RKO (cell line): ENCODE measurements at regions not wholly inside any gene's neighbourhood (a gene's known extent, or its start where the extent isn't known, plus 50 kb on each side); places are given as distances from the start of the nearest gene placed in this dataset.

Experiments
- DNase-seq: peaks from one replicate; pipeline ENCODE4 v3.0.0-alpha.2; 2016; ENCODE audit warnings: low spot score

DNA sequence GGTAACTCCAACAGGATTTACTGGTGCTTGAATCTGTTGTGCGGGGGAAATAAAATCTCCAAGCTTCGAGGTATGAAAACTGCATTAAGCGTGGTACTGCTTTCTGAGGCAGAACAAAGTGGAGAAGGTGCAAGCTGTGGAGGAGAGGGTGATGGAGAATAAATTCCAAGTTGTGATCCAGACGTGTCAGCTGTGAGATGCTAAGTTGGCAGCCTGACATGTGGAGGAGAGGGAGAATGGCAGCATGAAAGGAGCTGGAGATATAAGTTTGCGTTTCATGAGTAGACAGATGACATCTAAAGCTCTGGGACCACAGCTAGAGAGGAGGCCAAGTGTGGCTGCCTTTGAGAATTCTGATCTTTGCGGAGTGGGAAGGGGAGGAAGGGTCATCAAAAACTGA is 411.8 kb downstream of the FBXO15 start:
- DNase-seq, result no peak

DNA sequence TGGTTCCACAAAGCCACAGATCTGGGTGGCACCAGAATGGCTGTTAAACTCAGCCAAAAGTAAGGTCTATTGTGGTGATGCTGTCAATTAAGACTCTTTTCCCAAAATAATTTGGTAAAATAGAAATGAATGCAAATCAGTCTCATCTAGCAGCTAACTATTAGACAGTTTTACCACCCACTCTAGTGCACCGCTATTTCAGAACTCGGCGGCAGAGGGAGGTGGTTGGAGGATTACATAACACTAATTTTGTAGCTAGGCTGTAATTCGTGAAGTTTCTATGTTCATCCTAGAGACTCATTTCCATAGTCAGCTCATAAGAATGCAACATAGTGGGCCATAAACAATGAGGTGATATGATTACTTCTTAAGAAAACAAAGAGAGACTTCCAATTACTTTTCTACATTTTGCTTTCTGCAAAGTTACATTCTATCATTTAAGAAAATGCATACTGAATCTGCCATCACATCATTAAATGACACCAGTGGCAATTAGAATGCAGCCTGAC is 413.8 kb downstream of the FBXO15 start:
- DNase-seq, result no peak

DNA sequence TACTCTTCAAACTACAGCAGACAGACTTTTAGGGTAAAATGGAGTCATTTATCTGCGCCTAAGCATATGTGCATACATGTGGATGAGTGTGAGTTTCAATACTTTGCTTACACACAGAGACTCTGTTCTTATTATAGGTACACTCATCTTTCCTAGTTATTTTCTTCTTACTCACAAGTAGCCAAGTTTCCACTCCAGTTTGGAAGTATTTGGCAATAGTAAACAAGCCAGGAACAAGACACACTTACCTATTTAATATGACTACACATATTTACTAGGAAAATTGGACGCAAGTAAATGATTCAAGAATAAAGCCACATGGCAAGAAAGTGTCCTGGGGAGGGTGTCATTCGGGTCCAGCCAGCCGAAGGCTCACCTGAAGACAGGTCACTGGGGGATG is 414.3 kb downstream of the FBXO15 start:
- DNase-seq, result no peak

- DNase-seq, result no peak
Measured at GRCh38 chr18:73728657-73729056, 419.0 kb downstream of the FBXO15 start.

- no peak for DNase-seq
Measured at GRCh38 chr18:73724958-73725357, 422.7 kb downstream of the FBXO15 start.

- no peak for DNase-seq
Measured at GRCh38 chr18:73719611-73720010, 428.0 kb downstream of the FBXO15 start.

GRCh38 chr18:73717570-73717969 is 430.1 kb downstream of the FBXO15 start:
- DNase-seq, result peak; percentile 51

- no peak for DNase-seq
Measured at GRCh38 chr18:73715210-73715670, 432.4 kb downstream of the FBXO15 start.

GRCh38 chr18:73714466-73714865 is 433.2 kb downstream of the FBXO15 start:
- no peak for DNase-seq

GRCh38 chr18:73711256-73711655 is 436.4 kb downstream of the FBXO15 start:
- no peak for DNase-seq

DNA sequence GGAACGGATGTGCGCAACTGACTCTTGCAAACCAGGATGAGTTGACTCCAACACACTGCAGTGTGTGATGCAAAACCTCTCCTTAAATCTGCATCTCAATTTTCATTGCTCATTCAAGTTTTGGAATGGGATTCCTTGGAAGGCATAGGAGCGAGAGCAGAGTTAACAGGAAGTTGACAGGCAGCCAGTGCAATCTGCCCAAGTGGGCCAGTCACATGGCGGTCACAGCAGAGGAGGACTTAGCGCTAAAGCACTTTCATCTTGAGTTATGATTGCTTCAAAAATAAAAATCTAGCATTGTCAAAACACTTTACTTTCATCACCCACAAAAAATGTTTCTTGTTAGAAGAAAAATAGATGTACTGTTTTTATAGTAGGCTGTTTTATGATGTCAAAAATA is 439.0 kb downstream of the FBXO15 start:
- no peak for DNase-seq

GRCh38 chr18:73707035-73707434 is 440.6 kb downstream of the FBXO15 start:
- no peak for DNase-seq

DNA sequence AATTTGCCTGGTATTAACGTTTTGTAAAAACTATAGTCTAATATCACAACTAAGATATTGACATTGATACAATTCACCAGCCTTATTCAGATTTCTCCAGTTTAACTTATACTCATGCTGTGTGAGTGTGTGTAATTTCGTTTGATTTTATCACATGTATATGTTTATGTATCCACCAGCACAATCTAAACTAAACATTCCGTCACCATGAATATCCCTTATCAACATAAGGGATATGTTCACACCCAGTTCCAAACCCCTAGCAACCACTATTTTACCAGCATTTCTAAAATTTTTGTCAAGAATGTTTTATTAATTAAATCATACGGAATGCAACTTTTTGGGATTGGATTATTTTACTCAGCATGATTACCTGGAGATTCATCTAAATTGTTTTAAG is 450.3 kb downstream of the FBXO15 start:
- DNase-seq, result no peak

DNA sequence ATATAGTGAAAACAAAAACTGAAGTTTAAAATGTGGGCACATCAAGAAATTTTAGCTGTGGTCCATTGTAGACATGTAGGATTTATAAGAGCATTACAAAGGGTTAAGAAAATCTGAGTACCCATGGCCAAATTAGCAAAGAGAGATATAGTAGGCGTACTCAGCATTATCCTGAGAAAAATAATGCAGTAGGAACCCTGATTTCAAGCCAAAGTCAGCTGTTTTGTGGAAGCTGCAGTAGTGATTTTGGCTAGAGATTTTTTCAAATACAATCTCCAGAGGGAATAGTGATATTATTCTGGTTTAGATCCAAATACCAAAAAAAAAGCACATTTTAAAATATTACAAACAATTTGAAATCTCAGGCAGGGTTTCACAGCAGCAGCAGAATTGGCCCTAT is 450.9 kb downstream of the FBXO15 start:
- DNase-seq, result no peak

DNA sequence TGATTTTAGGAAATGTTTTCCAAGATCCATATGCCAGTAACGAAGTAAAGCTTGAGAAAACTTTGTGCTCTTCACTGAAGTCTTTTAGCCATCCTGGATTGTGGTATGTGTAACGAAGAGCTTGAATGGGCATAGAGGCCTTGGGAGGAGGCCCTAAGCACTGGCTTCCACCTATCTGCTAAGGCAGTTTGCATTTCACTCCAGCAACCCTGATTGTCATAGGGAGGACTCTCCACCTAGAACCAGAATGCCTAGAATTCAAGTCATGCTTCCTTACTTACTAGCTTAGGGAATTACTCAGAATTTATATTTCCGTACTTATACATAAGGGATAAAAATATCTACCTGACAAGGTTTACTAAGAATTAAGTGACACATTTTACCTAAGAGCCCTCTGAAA is 451.5 kb downstream of the FBXO15 start:
- DNase-seq, result no peak

DNA sequence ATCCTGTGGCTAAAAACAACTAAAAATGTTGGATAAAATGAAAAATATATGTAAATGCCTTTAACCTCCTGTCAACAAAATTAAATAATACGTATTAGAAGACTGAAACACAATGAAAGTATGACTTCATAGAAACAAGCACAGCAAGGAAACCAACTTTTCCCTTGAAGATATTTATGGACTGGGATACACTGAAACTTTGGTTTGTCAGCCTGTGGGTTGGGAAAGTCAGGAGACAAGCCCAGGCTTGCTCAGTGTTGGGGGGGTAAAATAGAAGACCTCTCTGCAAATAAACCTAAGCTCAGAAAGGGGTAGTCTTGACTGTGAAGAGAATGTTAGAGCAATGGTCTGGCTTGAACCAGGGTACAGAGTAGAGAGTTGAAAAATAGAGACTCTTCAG is 454.5 kb downstream of the FBXO15 start:
- no peak for DNase-seq

DNA sequence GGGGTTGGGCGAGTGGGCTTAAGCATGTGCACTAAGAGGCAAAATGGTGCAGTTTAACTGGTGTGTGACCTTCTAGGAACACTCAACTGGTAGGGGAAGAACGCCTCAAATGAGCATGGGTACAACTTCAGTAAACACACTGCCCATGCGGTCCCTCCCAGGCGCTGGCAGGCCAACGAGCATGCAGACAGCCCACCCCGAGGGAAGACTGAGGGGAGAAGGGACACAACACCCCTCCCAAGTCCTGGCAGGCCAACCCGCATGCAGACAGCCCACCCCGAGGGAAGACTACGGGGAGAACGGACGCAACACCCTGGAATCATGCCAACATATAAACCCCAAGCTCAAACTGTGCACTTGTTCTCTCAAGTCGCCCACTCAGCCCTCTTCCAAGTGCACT is 456.0 kb downstream of the FBXO15 start:
- no peak for DNase-seq

- DNase-seq, result no peak
Measured at GRCh38 chr18:73691118-73691517, 456.5 kb downstream of the FBXO15 start.

GRCh38 chr18:73690222-73690621 is 457.4 kb downstream of the FBXO15 start:
- DNase-seq, result no peak

- peak; percentile 30 for DNase-seq
Measured at GRCh38 chr18:73688851-73689711, 458.6 kb downstream of the FBXO15 start.

DNA sequence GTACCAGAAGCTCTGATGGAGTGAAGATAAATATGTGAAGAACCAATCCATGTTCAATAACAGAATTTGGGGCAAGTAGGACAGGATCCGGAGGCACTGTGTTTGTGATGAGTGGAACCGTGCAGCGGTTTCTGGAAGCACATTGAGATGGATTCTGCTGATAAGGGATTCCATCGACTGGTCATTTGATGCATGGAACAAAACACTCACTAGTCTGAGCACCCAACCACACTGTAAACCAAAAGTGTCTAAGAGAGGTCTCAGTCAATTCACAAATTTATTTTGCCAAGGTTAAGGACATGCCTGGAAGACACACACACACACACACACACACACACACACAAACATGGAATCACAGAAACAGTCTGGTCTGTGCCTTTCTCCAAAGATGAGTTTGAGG is 459.5 kb downstream of the FBXO15 start:
- DNase-seq, result no peak

GRCh38 chr18:73684647-73685046 is 463.0 kb downstream of the FBXO15 start:
- DNase-seq, result no peak

DNA sequence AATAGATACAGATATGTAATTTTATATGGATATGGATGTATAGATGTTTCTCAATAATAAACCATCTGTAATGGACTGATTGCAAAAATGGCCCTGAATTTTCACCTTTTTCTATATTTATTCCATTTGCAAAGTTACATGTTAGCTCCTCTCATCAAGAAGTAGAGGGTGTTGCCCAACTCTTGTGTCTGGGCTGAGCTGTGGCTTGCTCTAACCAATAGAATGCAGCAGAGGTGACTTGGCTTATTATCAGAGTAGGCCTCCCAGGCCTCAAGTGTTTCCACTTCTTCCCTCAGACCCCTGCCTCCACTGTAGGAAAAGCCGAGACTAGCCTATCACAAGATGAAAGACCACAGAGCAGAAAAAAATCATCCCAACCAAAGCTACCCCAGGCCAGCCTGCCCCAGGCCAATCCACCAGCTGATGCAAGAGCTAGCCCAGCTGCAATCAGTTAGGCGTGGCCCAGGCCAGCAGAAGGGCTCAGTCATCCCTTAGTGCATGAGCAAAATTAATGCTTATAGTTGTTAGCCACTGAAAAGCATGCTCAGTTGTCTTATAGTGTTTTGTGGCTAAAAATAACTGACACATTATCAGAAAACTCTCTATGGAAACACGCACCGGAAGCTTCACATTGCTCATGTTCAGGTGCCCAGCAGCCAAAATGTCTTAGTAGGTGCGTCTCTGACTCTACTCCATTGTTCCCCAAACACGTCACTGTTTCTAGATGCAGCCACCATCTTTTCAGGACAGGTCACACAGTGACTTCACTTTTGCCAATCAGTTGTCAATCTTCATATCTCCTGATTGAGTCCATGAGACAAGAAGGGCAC is 464.0 kb downstream of the FBXO15 start:
- no peak for DNase-seq
